CD14-positive monocyte (primary cell): ENCODE measurements at regions not wholly inside any gene's neighbourhood (a gene's known extent, or its start where the extent isn't known, plus 50 kb on each side); places are given as distances from the start of the nearest gene placed in this dataset.

ENCODE experiments used
- DNase-seq, 3 donors: peaks; one replicate each; pipeline ENCODE4 v3.0.0-alpha.2; 2011 to 2022
- H2AFZ ChIP-seq: 2 replicates; pipeline ENCODE4 v1.6.0; 2012; ENCODE audit warnings: mild to moderate bottlenecking, low read depth, low read length, inconsistent platforms; ENCODE audit not compliant: insufficient read depth, poor library complexity, severe bottlenecking
- H3K27ac ChIP-seq, 2 donors: 1 replicate in 1 of 2; 2 replicates in 1 of 2; pipeline ENCODE4 v1.5.1; 2012 to 2013; ENCODE audit warnings: low read length in 2 of 2, control low read depth in 1 of 2, inconsistent platforms in 1 of 2, low read depth in 1 of 2, mild to moderate bottlenecking in 1 of 2
- H3K27me3 ChIP-seq, 2 donors: one replicate each; pipeline versions ENCODE4 v1.6.0 to v1.6.1; 2011 to 2013; ENCODE audit warnings: low read length in 2 of 2; ENCODE audit not compliant: control insufficient read depth in 2 of 2, insufficient read depth in 2 of 2
- H3K36me3 ChIP-seq, 2 donors: replicated peaks in 1 of 2; 1 replicate in 1 of 2; 2 replicates in 1 of 2; pipeline versions ENCODE4 v1.5.1 to v1.6.1; 2012 to 2013; ENCODE audit warnings: low read length in 2 of 2, control low read depth in 1 of 2, inconsistent platforms in 1 of 2, mild to moderate bottlenecking in 1 of 2; ENCODE audit not compliant: insufficient read depth in 2 of 2, control insufficient read depth in 1 of 2
- H3K4me1 ChIP-seq, 2 donors: 1 replicate in 1 of 2; 2 replicates in 1 of 2; pipeline versions ENCODE4 v1.5.1 to v1.6.1; 2012 to 2013; ENCODE audit warnings: low read length in 2 of 2, control low read depth in 1 of 2, inconsistent platforms in 1 of 2, mild to moderate bottlenecking in 1 of 2, moderate library complexity in 1 of 2; ENCODE audit not compliant: insufficient read depth in 2 of 2, control insufficient read depth in 1 of 2
- H3K4me2 ChIP-seq: replicated peaks from 2 replicates; pipeline ENCODE3; 2012; ENCODE audit warnings: low read length, moderate library complexity, mild to moderate bottlenecking; ENCODE audit not compliant: poor library complexity, severe bottlenecking; ENCODE audit errors: extremely low read depth
- H3K4me3 ChIP-seq, 3 experiments: fragments of 200-600 bp in 1 of 3; sonication (generic) in 1 of 3; replicated peaks in 1 of 3; 1 replicate in 2 of 3; 2 replicates in 1 of 3; pipeline ENCODE4 v1.5.1; 2011 to 2013; ENCODE audit warnings: low read length in 3 of 3, mild to moderate bottlenecking in 3 of 3, control low read depth in 2 of 3, low read depth in 2 of 3, inconsistent platforms in 1 of 3, moderate library complexity in 1 of 3
- H3K79me2 ChIP-seq: 2 replicates; pipeline ENCODE4 v1.6.0; 2012; ENCODE audit warnings: mild to moderate bottlenecking, control low read depth, inconsistent platforms, low read length, moderate library complexity; ENCODE audit not compliant: insufficient read depth
- H3K9ac ChIP-seq: 2 replicates; pipeline ENCODE4 v1.6.0; 2017; ENCODE audit warnings: low read length, mild to moderate bottlenecking; ENCODE audit not compliant: insufficient read depth, poor library complexity, severe bottlenecking
- H3K9me3 ChIP-seq, 2 donors: replicated peaks in 1 of 2; 1 replicate in 1 of 2; 2 replicates in 1 of 2; pipeline versions ENCODE4 v1.5.1 to v1.6.1; 2012 to 2013; ENCODE audit warnings: low read length in 2 of 2, control low read depth in 1 of 2; ENCODE audit not compliant: control insufficient read depth in 1 of 2, insufficient read depth in 1 of 2
- H4K20me1 ChIP-seq: 2 replicates; pipeline ENCODE4 v1.6.0; 2012; ENCODE audit warnings: mild to moderate bottlenecking, low read length, control low read depth, moderate library complexity; ENCODE audit not compliant: insufficient read depth
- H3K27ac Mint-ChIP-seq, 7 donors: one replicate each; pipeline ENCODE4 v1.8.0; 2020; ENCODE audit warnings: mild to moderate bottlenecking in 7 of 7, mixed read lengths in 7 of 7, moderate library complexity in 6 of 7, inconsistent platforms in 2 of 7
- H3K27me3 Mint-ChIP-seq, 3 donors: one replicate each; pipeline ENCODE4 v1.8.0; 2021 to 2022; ENCODE audit warnings: low read depth in 3 of 3, mild to moderate bottlenecking in 3 of 3, mixed read lengths in 3 of 3, moderate library complexity in 3 of 3, inconsistent platforms in 1 of 3
- H3K36me3 Mint-ChIP-seq, 2 donors: one replicate each; pipeline ENCODE4 v1.8.0; 2020; ENCODE audit warnings: mixed read lengths in 2 of 2, inconsistent platforms in 1 of 2, mild to moderate bottlenecking in 1 of 2
- H3K4me1 Mint-ChIP-seq: one replicate; pipeline ENCODE4 v1.8.0; 2020; ENCODE audit warnings: mild to moderate bottlenecking, mixed read lengths
- H3K4me3 Mint-ChIP-seq, 2 donors: one replicate each; pipeline ENCODE4 v1.8.0; 2020; ENCODE audit warnings: mild to moderate bottlenecking in 2 of 2, mixed read lengths in 2 of 2, moderate library complexity in 1 of 2
- H3K9me3 Mint-ChIP-seq, 7 donors: one replicate each; pipeline ENCODE4 v1.8.0; 2020 to 2022; ENCODE audit warnings: mixed read lengths in 7 of 7, mild to moderate bottlenecking in 6 of 7, moderate library complexity in 6 of 7, inconsistent platforms in 2 of 7
- CTCF ChIP-seq: fragments of 200-600 bp; IDR thresholded peaks from one replicate; pipeline ENCODE4 v1.8.0; 2022; ENCODE audit warnings: antibody characterized with exemption, mild to moderate bottlenecking
- WGBS: methylation state at CpG from one replicate; pipeline ENCODE4 v1.1.5; 2013; ENCODE audit warnings: missing lambda C conversion rate; ENCODE audit not compliant: insufficient coverage; 5-methylcytosine and 5-hydroxymethylcytosine counted together
- intact Hi-C, 2 donors: fragments of 100-400 bp; cut with micrococcal nuclease; formaldehyde crosslinking; loops; one replicate each; pipeline versions ENCODE4 v1.15.0 to v1.15.1; 2023

DNA sequence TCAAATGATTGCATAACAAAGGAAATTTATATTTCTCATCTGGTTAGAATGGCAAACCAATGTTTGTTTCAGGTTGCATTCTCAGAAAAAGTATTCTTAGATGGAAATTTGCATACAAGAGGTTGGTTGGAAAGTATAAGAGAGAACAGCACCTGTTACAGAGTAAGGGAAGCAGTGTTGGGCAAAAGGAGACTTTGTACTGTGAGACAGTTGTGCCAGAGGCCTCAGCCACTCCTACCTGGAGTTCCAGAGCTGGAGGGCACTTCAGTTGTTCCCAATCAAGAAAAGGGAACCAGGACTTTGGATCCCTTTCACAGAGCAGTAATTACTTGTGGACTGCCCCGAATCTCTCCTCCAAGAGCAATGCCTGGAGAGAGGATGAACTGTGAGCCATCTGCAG, 81.8 kb downstream of the SPRY2 start:
- Mint-ChIP-seq H3K36me3 (peaks cover 4 to 7% of the 10 kb centered on the region in 2 donors), H3K9me3 (peaks cover 33 to 52% (median 47%) of the 10 kb centered on the region in 7 donors), H3K4me3 (no peak overlapping the region), H3K27ac (no peak overlapping the region), H3K4me1 (peaks cover 4% of the 10 kb centered on the region), H3K27me3 (peaks cover 0 to 2% (median 0%) of the 10 kb centered on the region in 3 donors)
- no peak for DNase-seq
- no peak overlapping the region for H3K4me2 ChIP-seq
- H3K4me3 ChIP-seq, result no peak overlapping the region
- no peaks in the 10 kb centered on the region for H3K79me2 ChIP-seq
- H2AFZ ChIP-seq, result no peak overlapping the region
- H3K9me3 ChIP-seq, result peaks cover 16 to 30% of the 10 kb centered on the region in 2 donors
- no peak overlapping the region for H3K27ac ChIP-seq
- H3K27me3 ChIP-seq, result no peaks in the 10 kb centered on the region
- H3K36me3 ChIP-seq, result no peaks in the 10 kb centered on the region
- intact Hi-C loops, result no loop called here
- TF ChIP-seq CTCF, result no peak
- H3K4me1 ChIP-seq, result no peaks in the 10 kb centered on the region
- H4K20me1 ChIP-seq, result no peaks in the 10 kb centered on the region
- H3K9ac ChIP-seq, result no peak overlapping the region
- no CpG with 5 or more reads among the region's 1 CpG for WGBS

DNA sequence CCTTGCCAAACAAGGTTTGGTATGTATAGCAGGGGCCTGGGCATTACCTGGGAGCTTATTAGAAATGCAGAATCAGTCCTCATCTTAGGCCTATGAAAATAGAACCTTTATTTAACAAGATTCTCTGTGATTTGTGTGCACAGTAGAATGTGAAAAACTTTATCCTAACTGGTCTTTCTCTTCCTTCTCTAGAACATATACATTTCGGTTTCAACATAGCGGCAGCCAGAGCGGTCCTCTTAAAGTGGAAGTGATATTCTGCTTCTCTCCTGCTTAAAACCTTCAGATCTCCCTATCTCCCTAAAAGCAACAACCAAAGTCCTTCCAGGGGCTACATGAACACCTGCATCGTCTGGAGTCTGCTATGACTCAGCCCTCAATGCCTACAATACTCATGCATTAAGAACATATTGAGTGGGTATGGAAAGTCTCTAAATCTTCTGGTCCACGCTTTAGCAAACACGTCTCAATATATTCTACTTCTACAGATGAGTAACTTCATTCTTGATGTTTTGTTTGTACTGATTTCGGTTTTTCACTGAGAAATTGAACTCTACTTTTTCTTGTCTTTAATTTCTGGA, 84.5 kb downstream of the SPRY2 start:
- Histone ChIP-seq H3K79me2 (no peaks in the 10 kb centered on the region), H3K4me1 (no peaks in the 10 kb centered on the region), H2AFZ (no peak overlapping the region), H3K9me3 (peaks cover 5 to 13% of the 10 kb centered on the region in 2 donors), H3K27ac (no peak overlapping the region), H4K20me1 (no peaks in the 10 kb centered on the region), H3K27me3 (no peaks in the 10 kb centered on the region), H3K36me3 (no peaks in the 10 kb centered on the region), H3K4me3 (no peak overlapping the region), H3K9ac (no peak overlapping the region), H3K4me2 (no peak overlapping the region)
- TF ChIP-seq CTCF, result no peak
- Mint-ChIP-seq H3K4me3 (no peak overlapping the region), H3K4me1 (no peaks in the 10 kb centered on the region), H3K27me3 (no peaks in the 10 kb centered on the region), H3K27ac (no peak overlapping the region), H3K36me3 (no peaks in the 10 kb centered on the region), H3K9me3 (peaks cover 14 to 29% (median 22%) of the 10 kb centered on the region in 7 donors)
- no peak for DNase-seq
- no CpG with 5 or more reads among the region's 7 CpGs for whole genome bisulfite sequencing
- intact Hi-C loops, result no loop called here
